NCI-H524 treated with DMSO at 0.1 percent for 48 hours (cell line): ENCODE measurements at regions not wholly inside any gene's neighbourhood (a gene's known extent, or its start where the extent isn't known, plus 50 kb on each side); places are given as distances from the start of the nearest gene placed in this dataset.
"Not testable (repeated sequence)": the region's sequence is repeated elsewhere in the genome, so short reads cannot be mapped to it uniquely, and the experiment has no call there.

Experiments
- DNase-seq: peaks from one replicate; lab custom pipeline; 2025; lab: John Stamatoyannopoulos, UW

- DNase-seq: no peak
These were observed 181.5 kb upstream of the GNAI1 start for GRCh38 chr7:79953130-79953529.

GRCh38 chr7:79952399-79952798 is 182.2 kb upstream of the GNAI1 start:
- DNase-seq: no peak

DNA sequence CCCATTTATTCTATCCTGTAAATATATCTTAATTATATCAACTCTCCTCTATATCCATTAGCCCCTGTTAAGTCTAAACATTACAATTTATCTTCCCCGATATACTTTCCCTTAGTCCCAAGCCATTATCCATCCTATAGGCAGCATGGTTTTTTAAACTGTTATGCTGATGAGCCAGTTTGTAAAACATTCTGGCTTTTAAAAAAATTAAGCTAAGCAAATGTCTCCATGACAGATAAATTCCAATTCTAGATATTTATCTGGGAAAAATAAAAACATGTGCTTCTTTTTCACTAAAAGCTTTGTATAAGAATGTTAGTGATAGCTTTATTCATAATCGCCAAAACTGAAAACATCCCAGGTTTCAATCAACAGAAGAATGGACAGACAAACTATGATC is 183.2 kb upstream of the GNAI1 start:
- no peak for DNase-seq

GRCh38 chr7:79949778-79950177 is 184.9 kb upstream of the GNAI1 start:
- DNase-seq: no peak

DNA sequence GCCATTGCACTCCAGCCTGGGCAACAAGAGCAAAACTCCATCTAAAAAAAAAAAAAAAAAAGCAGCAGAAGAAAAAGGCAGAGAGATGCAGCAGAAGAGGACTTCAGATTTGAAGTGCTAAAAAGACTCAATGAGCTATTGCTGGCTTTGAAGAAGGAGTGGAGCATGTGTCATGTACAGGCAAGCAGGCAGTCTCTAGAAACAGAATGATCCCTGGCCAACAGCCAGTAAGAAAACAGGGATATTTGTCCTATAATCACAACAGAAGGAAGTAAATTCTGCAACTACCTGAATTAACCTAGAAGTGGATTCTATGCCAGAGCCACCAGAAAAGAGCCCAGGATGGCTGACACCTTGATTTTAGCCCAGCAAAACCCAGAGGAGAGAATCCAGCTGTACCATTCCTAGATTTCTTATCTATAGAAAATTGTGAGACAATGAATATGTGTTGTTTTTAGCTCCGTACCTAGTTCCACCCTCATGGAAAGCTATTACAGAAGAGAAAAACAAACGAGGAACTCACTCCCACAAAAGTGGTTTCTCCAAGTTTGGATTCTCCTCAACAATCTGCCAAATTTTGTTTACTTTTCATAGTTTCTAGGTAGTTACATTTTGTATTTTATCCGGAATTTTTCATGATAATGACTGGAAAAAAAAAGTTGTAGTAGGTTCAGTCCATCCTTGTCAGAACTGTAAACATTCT is 198.2 kb upstream of the GNAI1 start:
- no peak for DNase-seq

DNA sequence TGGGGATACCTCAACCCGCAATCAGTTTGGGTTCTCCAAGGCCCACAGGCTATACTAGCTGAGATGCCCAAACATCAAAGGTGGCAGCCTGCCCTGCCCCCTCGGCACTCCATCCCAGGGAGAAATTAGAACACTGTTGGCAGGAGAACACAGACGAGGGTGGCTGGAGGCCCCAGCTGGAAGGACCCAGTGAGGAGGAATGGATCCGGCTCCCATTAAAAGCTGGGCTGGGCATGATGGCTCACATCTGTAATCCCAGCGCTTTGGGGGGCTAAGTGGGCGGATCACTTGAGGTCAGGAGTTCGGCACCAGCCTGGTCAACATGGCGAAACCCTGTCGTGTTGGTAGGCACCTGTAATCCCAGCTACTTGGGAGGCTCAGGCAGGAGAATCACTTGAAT is 199.9 kb upstream of the GNAI1 start:
- no peak for DNase-seq

GRCh38 chr7:79933144-79933543 is 201.5 kb upstream of the GNAI1 start:
- no peak for DNase-seq

- DNase-seq: no peak
These were observed 204.0 kb upstream of the GNAI1 start for GRCh38 chr7:79930604-79931003.

DNA sequence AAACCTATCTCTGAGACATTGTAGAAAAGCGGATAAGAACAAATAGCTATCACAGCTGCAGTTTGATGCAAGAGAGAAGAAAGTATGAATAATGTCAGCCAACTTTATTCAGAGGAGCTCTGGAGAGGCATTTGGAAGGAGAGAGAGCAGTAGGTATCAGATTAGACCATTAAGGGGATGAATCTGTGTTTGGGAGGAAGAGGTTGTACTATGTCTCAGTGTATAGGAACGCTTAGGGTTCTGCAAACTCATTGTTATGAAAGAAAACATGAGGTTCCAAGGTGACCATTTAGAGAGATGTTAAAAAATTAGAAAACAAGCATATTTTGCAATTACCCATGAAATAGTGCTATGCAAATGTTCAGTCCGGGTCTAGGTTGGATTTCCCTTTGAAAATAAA is 207.5 kb upstream of the GNAI1 start:
- no peak for DNase-seq

DNA sequence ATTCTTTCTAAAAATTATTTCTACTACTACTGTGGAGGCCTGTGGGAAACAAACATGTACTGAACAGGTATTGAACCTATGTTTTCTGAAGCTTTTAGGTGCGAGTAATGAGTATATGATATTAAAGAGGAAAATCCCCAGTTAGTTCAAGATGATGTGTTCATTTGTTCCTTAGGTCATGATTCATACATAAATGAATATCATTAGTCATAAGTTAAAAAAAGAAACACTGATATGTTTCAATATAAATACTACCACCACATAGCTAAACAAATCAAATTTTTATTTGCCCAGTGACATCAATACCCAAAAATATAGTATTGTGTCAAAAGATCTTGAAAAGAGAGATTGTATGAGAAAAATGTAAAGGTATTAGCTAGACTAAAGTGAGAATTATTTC is 210.7 kb upstream of the GNAI1 start:
- no peak for DNase-seq

- no peak for DNase-seq
These were observed 211.7 kb upstream of the GNAI1 start for GRCh38 chr7:79922894-79923293.

DNA sequence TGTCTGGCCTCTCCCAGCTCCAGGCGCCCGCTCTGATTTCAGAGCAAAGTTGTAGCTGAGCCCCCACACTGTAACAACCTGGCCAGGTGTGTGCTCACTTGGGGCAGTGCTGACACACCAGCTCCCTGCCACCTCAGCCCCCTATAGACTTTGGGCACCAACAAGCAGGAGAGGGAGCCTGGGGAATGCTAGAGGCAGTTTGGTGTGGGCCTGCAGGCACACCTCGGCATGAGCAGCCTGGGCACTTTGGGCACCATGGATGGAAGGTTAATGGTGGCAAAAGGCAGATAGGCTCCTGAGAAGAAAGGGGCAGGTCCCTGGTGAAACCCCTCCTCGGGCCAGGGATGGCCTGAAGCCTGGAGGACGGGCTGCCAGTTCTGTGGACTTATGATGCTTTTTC is 212.7 kb upstream of the GNAI1 start:
- DNase-seq: no peak

GRCh38 chr7:79918632-79919031 is 216.0 kb upstream of the GNAI1 start:
- DNase-seq: not testable (repeated sequence)

DNA sequence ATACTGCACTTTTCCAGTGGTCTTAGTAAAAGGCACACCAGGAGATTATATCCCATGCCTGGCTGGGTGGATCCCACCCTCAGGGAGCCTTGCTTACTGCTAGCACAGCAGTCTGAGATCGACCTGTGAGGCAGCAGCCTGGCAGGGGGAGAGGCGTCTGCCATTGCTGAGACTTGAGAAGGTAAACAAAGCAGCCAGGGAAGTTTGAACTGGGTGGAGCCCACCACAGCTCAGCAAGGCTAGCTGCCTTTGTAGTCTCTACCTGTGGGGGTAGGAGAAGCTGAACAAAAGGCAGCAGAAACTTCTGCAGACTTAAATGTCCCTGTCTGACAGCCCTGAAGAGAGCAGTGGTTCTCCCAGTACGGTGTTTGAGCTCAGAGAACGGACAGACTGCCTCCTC is 219.3 kb upstream of the GNAI1 start:
- DNase-seq: not testable (repeated sequence)

DNA sequence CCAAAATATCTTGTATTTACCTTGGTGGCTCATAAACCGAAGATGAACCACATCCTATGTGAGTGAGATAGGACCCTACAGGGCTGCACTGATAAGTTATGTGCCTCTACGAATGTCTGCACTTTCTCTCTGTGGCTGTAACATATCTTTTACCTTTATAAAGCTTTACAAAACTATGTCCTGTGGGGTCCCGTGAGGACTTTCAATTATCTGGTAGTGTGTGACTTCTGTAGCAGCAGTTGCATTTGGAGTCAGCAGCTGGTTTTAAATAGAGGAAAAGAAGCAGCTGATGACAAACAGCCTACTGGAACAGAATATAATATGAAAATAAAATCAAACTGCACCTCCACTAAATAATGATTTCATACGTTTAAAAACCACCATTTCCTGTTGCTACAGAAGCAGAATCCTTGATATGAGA is 222.4 kb upstream of the GNAI1 start:
- DNase-seq: no peak

DNA sequence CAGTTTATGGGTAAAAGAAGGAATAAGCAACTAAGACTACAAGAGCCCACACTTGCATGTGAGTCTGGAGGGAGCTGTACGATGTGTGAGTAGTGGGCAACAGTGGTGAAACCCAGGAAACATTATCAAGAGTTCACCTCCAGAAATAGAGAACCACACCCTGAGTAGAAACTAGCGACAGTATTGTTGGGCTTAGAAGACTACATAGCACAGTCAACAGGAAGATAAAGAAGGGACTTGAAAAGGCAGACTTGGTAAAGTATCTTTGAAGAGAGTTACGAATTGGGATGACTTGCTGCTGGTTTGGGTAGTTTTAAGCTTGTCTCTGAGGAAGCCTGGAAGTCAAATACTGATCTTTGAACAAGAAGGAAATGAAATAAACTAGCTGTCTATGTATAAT is 223.2 kb upstream of the GNAI1 start:
- DNase-seq: no peak

DNA sequence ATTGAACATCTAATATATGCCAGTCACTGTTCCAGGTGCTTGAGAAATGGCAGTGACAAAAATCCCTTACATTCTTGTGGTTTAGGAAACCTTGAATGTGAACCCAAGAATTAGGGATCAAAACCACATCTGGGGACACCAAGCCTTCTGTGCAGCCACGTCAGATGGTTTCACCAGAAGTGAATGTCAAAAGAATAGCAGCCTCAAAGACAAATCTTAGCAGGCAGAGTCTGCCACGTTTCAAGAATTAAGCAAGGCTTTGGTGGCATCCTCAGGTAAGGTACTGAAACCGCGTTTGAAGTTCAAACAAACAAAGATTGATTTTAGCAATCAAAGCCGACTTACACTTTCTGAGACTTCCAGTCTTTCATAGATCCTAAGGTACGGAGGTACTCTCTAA is 225.5 kb upstream of the GNAI1 start:
- no peak for DNase-seq

- DNase-seq: no peak
These were observed 237.5 kb upstream of the GNAI1 start for GRCh38 chr7:79897166-79897565.

DNA sequence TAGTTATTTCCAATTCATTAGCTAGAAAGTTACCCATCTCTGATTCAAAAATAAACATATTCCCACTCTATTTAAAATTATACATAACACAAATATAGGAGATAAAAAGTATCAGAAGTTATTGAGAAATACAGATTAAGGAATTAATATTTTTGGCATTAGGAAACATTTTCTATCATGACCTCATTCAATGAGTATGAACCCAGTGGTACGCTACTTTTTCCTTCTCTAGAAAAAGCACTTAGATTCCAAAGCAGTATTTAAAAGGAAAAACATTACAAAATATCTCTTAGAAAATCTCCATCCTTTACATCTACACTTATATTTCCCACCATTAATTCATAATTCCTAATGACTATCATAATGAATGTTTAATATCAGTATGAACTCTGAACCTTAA is 240.6 kb upstream of the GNAI1 start:
- no peak for DNase-seq

- no peak for DNase-seq
These were observed 251.7 kb upstream of the GNAI1 start for GRCh38 chr7:79882922-79883321.

GRCh38 chr7:79880312-79880711 is 254.3 kb upstream of the GNAI1 start:
- DNase-seq: peak; percentile 73

DNA sequence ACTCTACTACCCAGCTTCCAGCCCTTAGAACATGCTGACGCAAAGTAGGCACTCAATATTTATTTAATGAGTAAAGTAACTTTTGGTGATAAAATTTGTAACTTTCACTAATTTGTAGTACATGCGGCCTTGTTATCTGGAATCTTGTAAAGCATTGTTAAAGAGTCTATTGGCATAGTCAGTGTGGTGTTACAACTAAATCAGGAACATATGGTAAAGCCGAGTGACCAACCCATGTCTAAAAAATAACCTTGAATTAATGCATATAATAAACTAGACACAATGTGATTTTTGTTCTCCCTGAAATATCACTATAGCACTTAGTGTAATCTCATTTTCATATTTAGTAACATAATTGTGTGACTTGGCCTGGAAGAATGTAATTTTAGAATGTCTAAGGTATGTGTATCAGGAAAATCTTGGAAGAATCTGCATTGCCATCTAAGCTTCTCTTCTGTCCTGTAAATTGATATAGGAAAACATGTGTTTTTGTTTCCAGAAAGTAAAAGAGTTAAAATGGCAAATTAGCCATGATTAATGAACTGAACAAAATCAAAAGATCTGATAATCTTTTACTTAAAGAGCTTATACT is 256.7 kb upstream of the GNAI1 start:
- DNase-seq: no peak

DNA sequence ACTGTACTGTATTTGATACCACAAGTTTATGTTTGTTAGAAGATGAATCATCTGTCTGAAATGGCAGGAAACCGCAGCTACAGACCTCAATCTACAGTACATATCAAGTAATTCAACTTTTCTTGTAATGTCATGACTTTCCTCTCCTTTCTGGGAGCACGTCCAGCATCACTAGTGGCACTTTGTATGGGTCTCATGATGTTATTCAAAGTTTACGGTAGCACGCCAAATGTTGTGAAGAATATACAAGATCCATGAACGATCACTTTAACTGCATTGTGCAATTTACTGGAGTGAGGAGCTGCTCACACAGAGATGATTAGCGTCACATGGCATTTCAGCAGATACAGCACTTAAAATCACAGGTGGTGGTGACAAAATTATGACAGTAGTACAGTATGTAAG is 257.8 kb upstream of the GNAI1 start:
- no peak for DNase-seq

- no peak for DNase-seq
These were observed 259.8 kb upstream of the GNAI1 start for GRCh38 chr7:79874797-79875196.
